Transverse colon (tissue), 4 donors: ENCODE measurements at regions not wholly inside any gene's neighbourhood (a gene's known extent, or its start where the extent isn't known, plus 50 kb on each side); places are given as distances from the start of the nearest gene placed in this dataset.

ENCODE experiments used
- DNase-seq: peaks from one replicate; pipeline ENCODE4 v3.0.0-alpha.2; 2019
- H3K27ac ChIP-seq, 4 donors: fragments of 200-600 bp; sonication (generic); 2 replicates each; pipeline ENCODE4 v1.5.1; 2016 to 2018; ENCODE audit warnings: inconsistent platforms in 4 of 4
- H3K27me3 ChIP-seq: fragments of 200-600 bp; sonication (generic); 2 replicates; pipeline ENCODE4 v1.5.1; 2017; ENCODE audit warnings: inconsistent platforms
- H3K36me3 ChIP-seq, 4 donors: fragments of 200-600 bp; sonication (generic); 2 replicates each; pipeline ENCODE4 v1.5.1; 2017 to 2019; ENCODE audit warnings: inconsistent platforms in 4 of 4
- H3K4me1 ChIP-seq, 4 donors: fragments of 200-600 bp; sonication (generic); 2 replicates each; pipeline ENCODE4 v1.5.1; 2017 to 2020; ENCODE audit warnings: inconsistent platforms in 4 of 4
- H3K4me3 ChIP-seq, 4 donors: fragments of 200-600 bp; sonication (generic); 1 replicate in 1 of 4; 2 replicates in 3 of 4; pipeline versions ENCODE4 v1.5.1 to v1.6.1; 2017 to 2019; ENCODE audit warnings: inconsistent platforms in 4 of 4
- H3K9me3 ChIP-seq, 2 donors: fragments of 200-600 bp; sonication (generic); 2 replicates each; pipeline ENCODE4 v1.5.1; 2017 to 2019; ENCODE audit warnings: inconsistent platforms in 2 of 2
- EP300 ChIP-seq: sonication (generic); formaldehyde crosslinking; IDR thresholded peaks from one replicate; pipeline ENCODE4 v1.6.1; 2017; ENCODE audit warnings: antibody characterized with exemption, low read depth
- POLR2A ChIP-seq: fragments of 450-650 bp; IDR thresholded peaks from one replicate; pipeline ENCODE4 v1.6.1; 2016; ENCODE audit warnings: antibody characterized with exemption, mild to moderate bottlenecking, moderate library complexity
- POLR2AphosphoS5 ChIP-seq, 3 donors: sonication (generic); formaldehyde crosslinking; IDR thresholded peaks; one replicate each; pipeline ENCODE4 v1.6.1; 2016; ENCODE audit warnings: antibody characterized with exemption in 3 of 3
- WGBS, 2 donors: methylation state at CpG; one replicate each; pipeline ENCODE4 v1.1.5; 2018; ENCODE audit warnings: low coverage in 1 of 2; 5-methylcytosine and 5-hydroxymethylcytosine counted together
- in situ Hi-C, 4 donors: fragments of 200-750 bp; cut with MboI; loops; one replicate each; pipeline versions ENCODE4 v1.15.0 to v1.15.1; 2017; ENCODE audit warnings: low sequenced_read_pairs in 3 of 4, low pct_ligation_motif_present in 1 of 4, low pct_unique_long_range_greater_than_20kb in 1 of 4
- intact Hi-C: fragments of 100-400 bp; cut with DNase I; formaldehyde crosslinking; loops from one replicate; pipeline ENCODE4 v1.15.1; 2023; ENCODE audit warnings: low total_unique reads
- TF ChIP-seq, protein P1 (sequence below), 5 experiments: fragments of 200-600 bp in 3 of 5; fragments of 450-650 bp in 2 of 5; sonication (generic) in 3 of 5; IDR thresholded peaks; 1 replicate in 2 of 5; 2 replicates in 3 of 5; pipeline ENCODE4 v1.5.1; 2016 to 2017; ENCODE audit warnings: antibody characterized with exemption in 5 of 5, inconsistent platforms in 3 of 5, mild to moderate bottlenecking in 2 of 5, moderate library complexity in 1 of 5

DNA sequence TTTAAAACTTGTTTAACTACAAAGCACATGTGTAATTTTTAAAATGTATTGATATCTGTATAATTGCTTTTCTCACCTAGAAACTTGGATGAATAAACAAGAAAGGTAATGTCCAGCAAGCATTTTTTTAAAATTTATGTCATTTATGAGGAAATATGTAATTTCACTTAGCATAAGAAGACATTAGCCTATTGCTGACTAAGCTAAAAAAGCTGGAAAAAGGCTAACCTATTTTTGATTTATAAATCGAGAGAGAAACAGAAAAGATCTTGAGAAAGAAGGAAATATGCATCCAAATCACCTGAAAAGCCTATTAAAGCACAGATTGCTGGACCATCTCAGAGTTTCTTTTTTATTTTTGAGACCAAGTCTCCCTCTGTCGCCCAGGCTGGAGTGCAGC lies 1181.3 kb downstream of the SLITRK1 start:
- in situ Hi-C loops = no loop called here
- TF ChIP-seq POLR2AphosphoS5 (IDR thresholded peaks at IDR 0.05) (no peak), POLR2A (no peak), EP300 (no peak)
- TF ChIP-seq, protein P1, sequence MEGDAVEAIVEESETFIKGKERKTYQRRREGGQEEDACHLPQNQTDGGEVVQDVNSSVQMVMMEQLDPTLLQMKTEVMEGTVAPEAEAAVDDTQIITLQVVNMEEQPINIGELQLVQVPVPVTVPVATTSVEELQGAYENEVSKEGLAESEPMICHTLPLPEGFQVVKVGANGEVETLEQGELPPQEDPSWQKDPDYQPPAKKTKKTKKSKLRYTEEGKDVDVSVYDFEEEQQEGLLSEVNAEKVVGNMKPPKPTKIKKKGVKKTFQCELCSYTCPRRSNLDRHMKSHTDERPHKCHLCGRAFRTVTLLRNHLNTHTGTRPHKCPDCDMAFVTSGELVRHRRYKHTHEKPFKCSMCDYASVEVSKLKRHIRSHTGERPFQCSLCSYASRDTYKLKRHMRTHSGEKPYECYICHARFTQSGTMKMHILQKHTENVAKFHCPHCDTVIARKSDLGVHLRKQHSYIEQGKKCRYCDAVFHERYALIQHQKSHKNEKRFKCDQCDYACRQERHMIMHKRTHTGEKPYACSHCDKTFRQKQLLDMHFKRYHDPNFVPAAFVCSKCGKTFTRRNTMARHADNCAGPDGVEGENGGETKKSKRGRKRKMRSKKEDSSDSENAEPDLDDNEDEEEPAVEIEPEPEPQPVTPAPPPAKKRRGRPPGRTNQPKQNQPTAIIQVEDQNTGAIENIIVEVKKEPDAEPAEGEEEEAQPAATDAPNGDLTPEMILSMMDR (IDR thresholded peaks at IDR 0.05) = no peak
- Histone ChIP-seq H3K27me3 (no peaks in the 10 kb centered on the region), H3K4me1 (no peaks in the 10 kb centered on the region), H3K9me3 (no peaks in the 10 kb centered on the region), H3K36me3 (no peaks in the 10 kb centered on the region), H3K27ac (no peak overlapping the region), H3K4me3 (no peak overlapping the region)
- 73 to 76% methylated on average over 2 of the region's 2 CpGs for WGBS, 2 donors
- intact Hi-C loops = no loop called here
- DNase-seq = no peak

DNA sequence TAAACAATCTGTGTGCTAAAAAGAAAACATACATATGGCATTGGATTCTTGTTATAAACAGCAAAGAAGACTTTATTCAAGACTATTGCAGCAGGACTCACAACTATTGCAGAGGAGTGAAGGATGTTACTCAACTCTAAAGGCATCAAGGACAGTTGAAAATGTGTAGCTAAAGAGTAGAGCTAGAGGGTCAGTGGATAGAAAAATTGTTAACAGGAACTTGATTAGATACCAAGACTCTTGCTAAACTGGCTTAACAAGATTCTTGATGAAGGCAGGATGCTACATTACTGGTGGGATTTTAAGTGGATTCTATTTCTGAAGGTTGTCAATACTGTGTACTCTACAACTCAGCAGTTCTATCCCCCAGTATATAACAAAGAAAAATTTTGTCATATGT lies 1183.3 kb downstream of the SLITRK1 start:
- intact Hi-C loops = no loop called here
- Histone ChIP-seq H3K27ac (no peak overlapping the region), H3K9me3 (no peaks in the 10 kb centered on the region), H3K4me3 (no peak overlapping the region), H3K4me1 (no peaks in the 10 kb centered on the region), H3K36me3 (no peaks in the 10 kb centered on the region), H3K27me3 (no peaks in the 10 kb centered on the region)
- in situ Hi-C loops = no loop called here
- DNase-seq = no peak
- no peak for TF ChIP-seq POLR2A
- TF ChIP-seq, protein P1 (IDR thresholded peaks at IDR 0.05) = no peak
- TF ChIP-seq POLR2AphosphoS5 (IDR thresholded peaks at IDR 0.05) = no peak
- TF ChIP-seq EP300 = no peak

DNA sequence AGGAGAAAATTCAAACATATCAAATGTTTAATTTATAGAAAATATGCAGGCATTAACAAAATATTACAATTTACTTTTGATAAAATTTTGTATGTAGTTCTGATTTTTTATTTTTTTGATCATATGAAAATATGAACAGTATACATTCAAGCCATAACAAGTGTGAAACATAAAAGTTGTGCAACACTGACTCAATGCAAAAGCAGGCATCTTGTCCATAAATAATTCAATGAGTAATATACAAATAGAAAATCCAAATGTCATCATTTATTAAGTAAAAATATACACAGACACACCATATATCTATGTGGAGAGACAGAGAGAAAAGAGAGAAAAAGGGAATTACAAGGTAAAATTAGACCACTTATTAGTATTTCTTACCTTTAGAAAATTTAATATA lies 1183.9 kb downstream of the SLITRK1 start:
- TF ChIP-seq POLR2A (no peak), POLR2AphosphoS5 (IDR thresholded peaks at IDR 0.05) (no peak), EP300 (no peak)
- TF ChIP-seq, protein P1 (IDR thresholded peaks at IDR 0.05) = no peak
- Histone ChIP-seq H3K9me3 (no peaks in the 10 kb centered on the region), H3K4me3 (no peak overlapping the region), H3K4me1 (no peaks in the 10 kb centered on the region), H3K36me3 (no peaks in the 10 kb centered on the region), H3K27ac (no peak overlapping the region), H3K27me3 (no peaks in the 10 kb centered on the region)
- intact Hi-C loops (no loop called here), in situ Hi-C loops (no loop called here)
- DNase-seq = no peak

DNA sequence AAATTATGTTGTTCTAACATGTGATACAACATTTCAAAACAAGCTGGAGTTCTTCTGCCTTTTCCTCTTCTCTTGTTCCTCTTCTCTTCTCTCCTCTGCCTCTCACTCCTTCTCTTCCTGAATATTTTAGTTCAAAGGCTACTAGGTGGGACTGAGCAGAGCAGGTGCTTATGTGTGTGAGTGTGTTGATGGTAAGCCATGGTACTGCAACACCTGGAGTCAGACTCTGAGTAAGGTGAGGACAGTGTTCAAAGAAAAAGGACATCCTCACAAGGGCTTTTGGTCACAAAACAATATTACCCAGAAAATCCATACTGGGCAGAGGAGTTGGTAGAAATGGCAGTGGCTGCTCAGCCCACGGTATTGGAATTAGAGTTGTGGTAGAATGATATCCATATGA lies 1188.7 kb downstream of the SLITRK1 start:
- WGBS, 2 donors = 91 to 100% methylated on average over 1 of the region's 1 CpG
- in situ Hi-C loops = no loop called here

More for the DNA sequence above, 1188.7 kb downstream of the SLITRK1 start:
- no peak overlapping the region for H3K27ac ChIP-seq
- no peak overlapping the region for H3K4me3 ChIP-seq
- intact Hi-C loops = no loop called here
- peaks cover 0 to 6% of the 10 kb centered on the region in 2 donors for H3K9me3 ChIP-seq
- DNase-seq = no peak
- H3K27me3 ChIP-seq = no peaks in the 10 kb centered on the region
- H3K4me1 ChIP-seq = no peaks in the 10 kb centered on the region
- no peaks in the 10 kb centered on the region for H3K36me3 ChIP-seq
- TF ChIP-seq EP300 (no peak), POLR2A (no peak), POLR2AphosphoS5 (IDR thresholded peaks at IDR 0.05) (no peak)
- TF ChIP-seq, protein P1 (IDR thresholded peaks at IDR 0.05) = no peak
